ENCODE measurements at regions not wholly inside any gene's neighbourhood (a gene's known extent, or its start where the extent isn't known, plus 50 kb on each side); places are given as distances from the start of the nearest gene placed in this dataset.

GRCh38 chrX:45766981-45767501 is 566.4 kb upstream of the DIPK2B start:
- no peak for DNase-seq

DNA sequence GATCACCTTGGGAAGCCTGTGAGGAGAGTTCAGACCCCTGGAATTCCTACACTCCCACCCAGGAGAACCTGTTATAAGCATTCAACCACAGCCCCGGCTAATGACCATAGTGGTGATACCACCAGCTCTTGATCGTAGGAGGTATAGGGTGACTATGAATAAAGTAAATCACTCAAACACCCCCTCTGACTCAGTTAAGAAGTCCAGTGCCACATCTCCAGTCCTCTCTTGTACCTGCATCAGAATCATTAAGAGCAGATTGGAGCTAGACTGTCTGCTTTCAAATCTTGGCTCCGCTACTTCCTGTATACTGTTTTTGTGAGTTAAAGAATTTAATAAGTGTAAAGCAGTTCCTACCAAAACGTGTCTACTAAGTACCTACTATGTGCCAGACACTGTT is 565.1 kb upstream of the DIPK2B start:
- no peak for DNase-seq

DNA sequence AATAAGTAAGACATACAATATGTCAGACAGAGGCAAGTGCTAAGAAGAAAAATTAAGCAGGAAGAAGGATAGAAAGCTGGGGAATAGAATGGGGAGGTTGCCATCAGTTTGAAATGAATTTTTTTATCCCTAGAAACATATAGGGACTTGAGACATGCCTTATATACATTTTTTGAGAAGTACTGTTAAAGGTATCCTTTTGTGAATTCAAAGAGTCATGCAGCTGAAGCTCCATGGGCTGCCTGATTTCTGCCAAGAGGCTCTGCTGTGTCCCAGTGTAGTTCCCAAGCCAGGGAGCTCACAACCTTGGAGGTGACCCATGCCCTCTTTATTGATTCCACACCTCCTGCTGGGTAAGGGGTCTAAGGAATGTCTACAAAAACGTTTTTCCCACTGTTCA is 564.6 kb upstream of the DIPK2B start:
- DNase-seq: no peak

DNA sequence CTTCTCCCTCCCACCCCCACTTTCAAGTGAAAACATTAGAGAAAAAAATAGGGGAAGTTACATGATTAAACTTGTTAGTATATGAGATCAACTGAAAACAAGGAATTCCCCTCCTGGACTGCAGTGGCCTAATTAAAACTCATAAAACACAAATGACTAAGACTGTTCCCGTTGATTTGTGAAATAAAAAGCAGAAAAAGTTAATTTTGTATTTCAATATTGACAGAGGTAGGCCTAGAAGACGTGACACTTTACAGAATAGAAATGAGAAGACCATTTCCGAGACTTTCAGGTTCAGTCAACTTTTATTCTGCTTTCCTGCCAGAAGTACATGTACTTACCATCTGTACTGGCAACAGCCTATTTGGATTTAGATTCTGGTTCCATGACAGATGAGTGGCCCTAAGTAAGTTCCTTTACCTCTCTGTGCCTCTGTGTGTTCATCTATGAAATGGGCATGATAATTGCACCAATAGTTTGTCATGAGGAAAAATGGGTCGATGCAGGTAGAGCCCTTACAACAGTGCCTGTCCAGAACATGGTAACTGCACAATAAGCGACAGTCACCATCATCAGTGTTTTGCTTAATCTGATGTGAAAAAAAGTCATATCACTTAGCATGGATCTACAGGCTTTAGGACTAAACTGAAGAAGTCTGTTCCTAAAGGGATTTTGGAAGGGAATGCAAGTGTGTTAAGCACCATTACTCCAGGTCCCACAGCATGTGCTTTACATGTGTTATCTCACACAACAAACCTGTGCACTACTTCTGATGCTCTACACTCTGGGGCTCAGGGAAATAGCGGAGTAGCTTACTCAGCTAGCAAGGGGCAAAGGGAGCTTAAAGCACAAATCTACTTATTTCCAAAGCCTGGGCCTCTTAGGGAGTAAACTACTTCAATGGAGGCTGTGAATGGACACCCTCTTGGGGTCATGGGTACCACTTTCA is 562.3 kb upstream of the DIPK2B start:
- no peak for DNase-seq

- DNase-seq: no peak
Observed at GRCh38 chrX:45761920-45762319, 561.2 kb upstream of the DIPK2B start.

DNA sequence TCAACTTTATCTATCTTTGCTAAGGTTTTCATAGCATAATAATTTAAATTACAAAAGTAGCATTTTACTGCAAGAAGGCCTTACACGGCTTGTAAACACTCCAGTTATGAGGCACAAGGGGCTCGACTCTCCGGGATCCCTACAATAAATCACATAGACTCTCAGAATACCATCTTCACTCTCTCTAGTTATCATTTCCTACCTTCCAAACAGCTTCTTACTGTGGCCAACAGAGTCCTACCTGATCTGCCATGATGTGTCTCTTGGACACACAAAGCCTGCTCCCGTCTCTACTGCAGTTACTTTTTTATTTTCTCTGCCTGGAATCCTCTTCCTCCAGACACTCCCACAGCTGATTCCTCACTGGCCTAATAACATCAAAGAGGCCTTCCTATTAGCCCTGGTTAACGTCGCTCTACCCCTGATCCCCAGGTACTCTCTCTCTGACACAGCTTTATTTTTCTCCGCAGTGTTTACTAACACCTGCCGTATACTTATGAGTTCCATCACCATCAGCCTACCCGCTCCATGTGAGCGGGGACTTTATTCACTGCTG is 559.6 kb upstream of the DIPK2B start:
- no peak for DNase-seq

DNA sequence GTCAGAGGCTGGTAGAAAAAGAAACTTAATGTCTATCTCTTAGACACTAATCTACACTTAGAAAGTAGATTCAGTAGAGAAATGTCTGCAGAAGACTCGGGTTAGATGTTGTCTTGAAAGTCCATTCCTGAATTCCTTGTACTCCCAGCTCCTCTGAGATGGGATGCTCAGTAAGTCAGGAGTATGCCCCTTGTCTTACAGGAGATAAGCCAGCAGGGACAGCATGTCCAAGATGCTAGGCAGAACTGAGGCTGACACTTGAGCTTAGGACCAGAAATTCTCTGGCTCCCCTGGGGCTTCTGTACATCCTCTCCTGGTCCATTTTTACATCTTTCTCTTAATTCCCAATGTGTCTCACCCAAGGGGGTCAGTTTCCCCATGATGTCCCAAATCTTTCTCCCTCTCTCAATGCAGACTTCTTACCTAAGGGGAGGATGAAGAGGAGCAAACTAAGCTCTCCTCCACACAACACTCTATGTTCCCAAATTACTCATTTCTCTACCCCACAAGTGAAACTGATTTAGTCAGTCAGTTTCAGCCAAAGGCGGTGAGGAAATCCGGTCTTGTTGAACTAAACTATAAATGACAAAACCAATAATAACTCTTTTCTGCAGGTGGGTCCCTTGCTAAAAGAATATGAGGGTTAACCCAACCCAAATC is 558.2 kb upstream of the DIPK2B start:
- DNase-seq: no peak

DNA sequence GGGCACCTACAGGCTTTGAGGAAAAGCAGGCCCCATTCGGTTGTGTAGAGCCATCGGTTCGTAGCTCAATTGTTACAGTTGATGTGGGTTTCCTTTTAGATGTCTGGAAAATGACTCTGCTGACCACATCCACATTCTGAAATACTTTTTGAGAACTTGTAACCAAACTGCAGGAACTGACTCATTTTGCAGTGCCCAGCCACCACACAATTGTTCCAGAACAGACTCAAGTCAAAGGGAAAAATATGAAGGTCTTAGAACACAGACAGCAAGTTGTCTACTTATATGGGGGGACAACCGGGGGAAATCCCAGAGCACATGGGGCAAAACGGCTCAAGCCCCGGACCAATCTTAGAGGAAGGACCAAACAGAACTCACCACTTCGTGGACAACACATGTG is 557.6 kb upstream of the DIPK2B start:
- DNase-seq: no peak

DNA sequence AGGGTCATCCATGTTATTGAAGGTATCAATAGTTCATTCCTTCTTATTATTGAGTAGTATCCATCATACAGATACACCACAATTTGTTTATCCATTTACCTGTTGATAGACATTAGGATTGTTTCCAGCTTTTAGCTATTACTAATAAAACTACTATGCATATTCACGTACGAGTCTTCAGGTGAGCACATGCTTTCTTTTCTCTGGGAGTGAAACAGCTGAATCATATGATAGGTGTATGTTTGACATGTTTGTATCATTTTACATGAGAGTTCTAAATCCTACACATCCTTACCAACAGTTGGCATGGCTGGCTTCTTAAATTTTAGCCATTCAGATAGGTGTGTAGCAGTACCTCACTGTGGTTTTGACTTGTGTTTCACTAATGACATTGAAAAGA is 556.6 kb upstream of the DIPK2B start:
- no peak for DNase-seq

DNA sequence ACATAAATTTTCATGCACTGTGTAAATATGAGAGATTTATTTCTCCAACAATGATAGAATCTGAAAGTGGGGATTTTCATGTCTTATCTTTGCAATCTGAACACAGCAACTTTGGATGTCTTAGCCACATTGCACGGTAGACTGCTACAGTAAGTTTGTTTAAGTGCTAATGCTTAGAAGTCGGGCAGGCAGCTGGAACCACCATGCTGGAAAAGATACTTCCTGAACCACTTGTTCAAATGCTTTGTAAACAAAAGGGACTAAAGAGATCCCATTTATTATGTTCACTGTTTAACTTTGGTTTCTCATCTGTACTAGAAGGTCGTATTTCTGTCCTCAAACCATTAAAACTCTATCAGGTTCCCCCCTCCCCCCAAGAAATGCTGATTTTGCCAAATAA is 555.9 kb upstream of the DIPK2B start:
- no peak for DNase-seq

DNA sequence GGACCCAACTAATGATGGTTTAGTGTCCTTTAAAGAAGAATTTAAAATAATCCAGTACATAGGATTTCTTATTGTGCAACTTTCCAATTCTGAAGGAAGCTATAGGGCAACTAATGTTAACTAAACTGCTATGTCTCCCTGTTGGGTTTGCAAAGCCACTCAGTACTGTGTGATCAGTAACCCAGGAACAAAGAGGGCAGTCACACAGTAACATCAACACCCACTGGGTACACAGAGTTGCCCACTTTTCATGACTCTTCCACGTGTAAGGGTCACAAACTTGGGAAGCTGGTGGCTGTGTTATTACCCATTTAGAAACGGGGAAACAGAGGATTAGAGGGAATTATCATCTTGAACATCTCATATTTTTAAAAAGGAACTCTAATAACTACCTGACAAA is 555.0 kb upstream of the DIPK2B start:
- no peak for DNase-seq

GRCh38 chrX:45751156-45751555 is 550.5 kb upstream of the DIPK2B start:
- no peak for DNase-seq

- no peak for DNase-seq
Observed at GRCh38 chrX:45750639-45751038, 550.0 kb upstream of the DIPK2B start.

- DNase-seq: no peak
Observed at GRCh38 chrX:45749375-45749774, 548.7 kb upstream of the DIPK2B start.

- DNase-seq: no peak
Observed at GRCh38 chrX:45748369-45748774, 547.7 kb upstream of the DIPK2B start.

DNA sequence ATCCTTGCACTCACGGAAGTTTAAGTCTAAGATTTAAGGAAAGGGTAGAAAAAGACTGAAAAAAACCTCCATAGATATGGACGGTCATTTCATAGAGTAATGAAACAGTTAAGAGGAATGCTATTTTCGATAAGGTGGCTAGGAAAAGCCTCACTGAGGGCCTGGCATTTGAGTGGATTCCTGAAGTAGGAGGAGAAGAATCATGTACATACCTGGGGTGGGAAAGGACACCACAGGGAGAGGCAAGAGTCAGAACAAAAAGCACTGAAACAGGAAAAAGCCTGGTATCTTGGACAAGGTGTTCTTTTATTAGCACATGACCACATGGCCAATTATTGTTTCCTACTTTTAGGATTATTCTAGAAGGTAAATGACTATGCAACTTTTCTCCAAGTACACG is 547.2 kb upstream of the DIPK2B start:
- no peak for DNase-seq

DNA sequence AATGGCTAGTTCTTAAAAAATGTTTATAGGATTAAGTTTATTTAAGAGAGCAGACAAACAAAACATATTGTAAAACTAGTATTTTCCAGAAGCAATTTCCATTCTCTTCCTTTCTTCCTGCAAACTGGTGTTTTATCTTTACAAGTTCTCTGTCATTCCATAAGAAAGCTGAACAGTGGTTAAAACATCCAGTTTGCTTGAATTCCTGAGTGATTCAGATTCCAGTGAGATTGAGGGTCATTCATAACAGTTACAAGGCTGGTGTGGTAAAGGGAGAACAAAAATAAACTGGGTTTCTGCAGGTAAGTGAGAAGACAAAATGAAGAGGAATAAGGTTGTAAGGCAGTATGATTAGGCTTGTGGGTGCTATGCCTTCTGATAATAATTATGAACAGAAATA is 544.8 kb upstream of the DIPK2B start:
- DNase-seq: no peak

DNA sequence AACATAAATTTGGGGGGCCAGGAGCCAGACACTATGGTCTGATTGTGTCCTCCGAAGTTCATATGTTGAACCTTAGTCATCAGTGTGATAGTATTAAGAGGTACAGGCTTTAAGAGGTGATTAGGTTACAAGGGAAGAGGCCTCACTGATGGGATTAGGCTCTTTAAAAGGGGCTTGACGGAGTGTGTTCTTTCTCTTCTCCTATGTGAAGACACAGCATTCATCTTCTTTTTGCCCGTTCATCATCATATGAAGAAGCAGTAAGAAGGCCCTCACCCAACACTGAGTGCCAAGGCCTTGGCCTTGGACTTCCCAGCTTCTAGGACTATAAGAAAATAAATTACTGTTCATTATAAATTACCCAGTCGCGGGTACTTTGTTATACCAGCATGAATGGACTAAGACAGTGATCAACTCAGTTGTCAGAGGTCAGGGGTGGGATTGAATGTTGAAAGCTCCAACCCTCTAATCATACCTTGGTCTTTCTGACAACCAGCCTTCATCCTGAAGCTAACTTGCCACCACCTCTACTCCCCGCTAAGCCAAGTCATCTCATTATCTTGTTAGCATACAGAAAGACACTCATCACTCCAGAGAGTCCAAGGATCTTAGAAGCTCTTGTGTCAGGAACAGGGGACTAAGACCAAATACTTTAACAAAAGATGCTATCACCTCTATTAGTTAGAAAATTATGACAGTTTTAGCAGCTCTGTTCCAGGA is 543.4 kb upstream of the DIPK2B start:
- no peak for DNase-seq

DNA sequence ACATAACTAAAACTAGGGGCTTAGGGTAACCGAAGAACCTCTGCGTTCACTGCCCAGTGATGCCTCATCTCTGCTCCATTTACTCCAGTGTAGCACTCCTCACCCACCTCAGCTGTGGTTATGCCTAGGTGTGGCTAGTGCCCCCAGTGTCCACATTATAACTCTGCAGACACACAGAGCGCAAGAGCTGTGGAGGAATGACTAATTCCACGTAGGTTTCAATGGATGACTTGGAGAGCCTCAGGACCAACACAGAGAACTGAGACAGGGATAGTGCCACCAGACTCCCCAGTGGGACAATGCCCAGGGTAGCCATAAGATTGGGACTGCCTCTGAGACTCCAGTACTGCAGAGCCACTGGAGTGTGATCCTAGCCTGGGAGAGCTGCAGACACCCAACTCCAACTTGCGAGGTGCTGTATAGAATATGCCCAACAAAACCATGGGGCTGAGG is 542.4 kb upstream of the DIPK2B start:
- DNase-seq: no peak

DNA sequence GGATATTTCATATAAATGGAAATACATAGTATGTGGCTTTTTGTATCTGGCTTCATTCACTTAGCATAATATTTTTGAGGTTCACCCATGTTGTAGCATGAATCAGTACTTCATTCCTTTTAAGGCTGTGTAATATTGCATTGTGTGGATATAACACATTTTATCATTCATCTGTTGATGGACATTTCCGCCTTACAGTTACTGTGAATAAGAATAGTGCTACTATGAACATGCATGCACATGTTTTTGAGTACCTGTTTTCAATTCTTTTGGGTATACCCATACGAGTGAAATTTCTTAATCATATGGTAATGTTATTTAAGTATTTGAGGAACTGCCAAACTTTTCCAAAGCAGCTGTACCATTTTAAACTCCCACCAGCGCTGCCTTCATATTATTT is 539.6 kb upstream of the DIPK2B start:
- no peak for DNase-seq

- DNase-seq: no peak
Observed at GRCh38 chrX:45735571-45735970, 534.9 kb upstream of the DIPK2B start.

DNA sequence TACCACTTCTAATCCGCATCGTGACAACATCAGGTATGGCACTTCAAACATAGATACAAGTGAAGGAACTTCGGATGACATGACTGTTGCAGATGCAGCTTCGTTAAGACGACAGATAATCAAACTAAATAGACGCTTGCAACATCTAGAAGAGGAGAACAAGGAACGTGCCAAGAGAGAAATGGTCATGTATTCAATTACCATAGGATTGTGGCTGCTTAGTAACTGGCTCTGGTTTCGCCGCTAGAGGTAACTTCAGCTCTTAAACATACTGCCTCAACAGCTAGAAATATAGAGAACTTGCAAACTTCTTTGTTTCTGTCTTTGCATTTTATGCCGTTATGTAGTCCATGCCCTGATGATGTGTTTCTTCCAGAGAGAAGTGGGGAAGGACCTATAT is 530.8 kb upstream of the DIPK2B start:
- no peak for DNase-seq

DNA sequence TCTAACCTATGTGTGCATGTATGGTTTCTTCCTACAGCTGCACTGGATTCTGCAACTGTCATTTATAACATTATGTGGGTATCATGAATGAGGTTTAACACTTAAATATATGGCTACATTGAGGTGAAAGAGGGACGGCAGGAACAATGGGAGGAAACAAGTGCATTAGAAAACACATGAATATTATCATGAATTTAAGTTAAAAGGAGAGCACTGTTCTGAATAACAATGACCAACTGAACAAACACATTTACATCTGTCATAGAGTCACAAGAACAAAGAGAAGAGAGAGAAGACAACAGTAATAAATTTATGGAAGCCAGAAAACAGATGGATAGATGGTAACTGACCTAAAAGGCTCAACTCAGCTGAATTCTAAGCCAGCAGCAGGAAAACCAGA is 527.1 kb upstream of the DIPK2B start:
- no peak for DNase-seq

Data from NCI-H2171 treated with DMSO at 0.1 percent for 48 hours (cell line).